ENCODE measurements at regions not wholly inside any gene's neighbourhood (a gene's known extent, or its start where the extent isn't known, plus 50 kb on each side); places are given as distances from the start of the nearest gene placed in this dataset.

DNA sequence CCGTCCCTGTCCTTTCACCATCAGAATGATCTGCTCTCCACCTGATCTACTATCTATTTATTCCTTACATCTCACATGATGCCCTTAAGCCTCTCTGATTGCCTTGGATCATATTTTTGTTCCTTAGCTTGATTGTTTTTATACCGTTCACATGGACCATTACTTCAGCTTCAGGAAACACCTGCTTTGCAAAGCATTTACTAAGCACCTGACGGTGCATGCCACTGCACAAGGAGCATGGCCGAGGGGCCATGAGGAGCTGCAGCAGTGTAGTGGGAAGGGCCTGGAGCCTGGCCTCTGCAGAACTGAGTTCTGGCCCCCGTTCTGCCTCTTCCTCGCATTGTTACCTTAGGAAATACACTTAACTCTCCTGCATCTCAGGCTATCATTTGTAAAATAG lies 124.1 kb upstream of the NDUFV2 start:
- no peak for TF ChIP-seq CTCF (IDR thresholded peaks at IDR 0.05)
- TF ChIP-seq POLR2A (IDR thresholded peaks at IDR 0.05; ENCODE audit: low read depth): no peak
- TF ChIP-seq POLR2AphosphoS5 (IDR thresholded peaks at IDR 0.05): no peak
